SK-N-MC (cell line): ENCODE measurements at regions not wholly inside any gene's neighbourhood (a gene's known extent, or its start where the extent isn't known, plus 50 kb on each side); places are given as distances from the start of the nearest gene placed in this dataset.
"Not testable (repeated sequence)": the region's sequence is repeated elsewhere in the genome, so short reads cannot be mapped to it uniquely, and the experiment has no call there.

Source experiments
- DNase-seq: peaks from one replicate; pipeline ENCODE4 v3.0.0-alpha.2; 2011; ENCODE audit warnings: low read depth, low spot score
- H3K27ac ChIP-seq: fragments of 200-600 bp; sonication (generic); 2 replicates; pipeline ENCODE4 v1.5.1; 2016; ENCODE audit warnings: mixed run types
- H3K36me3 ChIP-seq: fragments of 200-600 bp; sonication (generic); 2 replicates; pipeline ENCODE4 v1.6.1; 2017; ENCODE audit warnings: antibody characterized with exemption, low read length, mixed read lengths; ENCODE audit not compliant: insufficient read depth
- H3K4me3 ChIP-seq: fragments of 200-600 bp; sonication (generic); 2 replicates; pipeline ENCODE4 v1.5.1; 2016
- H3K9ac ChIP-seq: fragments of 200-600 bp; sonication (generic); 2 replicates; pipeline ENCODE4 v1.8.0; 2017; ENCODE audit warnings: mixed run types, mixed read lengths; ENCODE audit not compliant: insufficient read length
- H3K9me3 ChIP-seq: fragments of 200-600 bp; sonication (generic); 2 replicates; pipeline ENCODE4 v1.6.1; 2017; ENCODE audit warnings: low read depth, mild to moderate bottlenecking, antibody characterized with exemption, low read length, moderate library complexity, mixed read lengths
- EZH2 ChIP-seq: fragments of 200-600 bp; sonication (generic); IDR thresholded peaks from one replicate; pipeline ENCODE4 v1.6.1; 2017; ENCODE audit warnings: antibody characterized with exemption
- FOXP2 ChIP-seq: optimal IDR thresholded peaks from 2 replicates; pipeline ENCODE3; 2011; ENCODE audit warnings: mild to moderate bottlenecking, moderate library complexity; ENCODE audit not compliant: insufficient read depth; ENCODE audit errors: extremely low read length, control extremely low read depth
- POLR2AphosphoS5 ChIP-seq: IDR thresholded peaks from 2 replicates; pipeline ENCODE4 v1.6.1; 2012; ENCODE audit warnings: mild to moderate bottlenecking, low read depth, low read length, borderline replicate concordance

DNA sequence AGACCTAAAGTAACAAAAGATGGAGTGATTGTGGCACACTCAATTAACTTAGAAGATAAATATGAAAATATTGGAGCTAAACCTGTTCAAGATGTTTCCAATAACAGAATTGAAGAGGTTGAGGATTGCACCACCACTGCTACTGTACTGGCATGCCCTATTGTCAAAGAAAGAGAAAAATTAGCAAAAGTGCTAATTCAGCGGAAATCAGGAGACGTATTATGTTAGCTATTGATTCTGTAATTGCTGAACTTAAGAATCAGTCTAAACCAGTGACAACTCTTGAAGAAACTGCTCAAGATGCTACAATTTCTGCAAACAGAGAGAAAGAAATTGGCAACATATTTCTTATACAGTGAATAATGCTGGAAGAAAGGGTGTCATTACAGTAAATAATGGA is 754.4 kb downstream of the CDH18 start:
- no peak for DNase-seq
- Histone ChIP-seq H3K9ac (no peak overlapping the region), H3K27ac (no peak overlapping the region), H3K4me3 (no peak overlapping the region), H3K9me3 (no peaks in the 10 kb centered on the region), H3K36me3 (no peaks in the 10 kb centered on the region)
- TF ChIP-seq EZH2 (no peak), FOXP2 (no peak), POLR2AphosphoS5 (no peak)

DNA sequence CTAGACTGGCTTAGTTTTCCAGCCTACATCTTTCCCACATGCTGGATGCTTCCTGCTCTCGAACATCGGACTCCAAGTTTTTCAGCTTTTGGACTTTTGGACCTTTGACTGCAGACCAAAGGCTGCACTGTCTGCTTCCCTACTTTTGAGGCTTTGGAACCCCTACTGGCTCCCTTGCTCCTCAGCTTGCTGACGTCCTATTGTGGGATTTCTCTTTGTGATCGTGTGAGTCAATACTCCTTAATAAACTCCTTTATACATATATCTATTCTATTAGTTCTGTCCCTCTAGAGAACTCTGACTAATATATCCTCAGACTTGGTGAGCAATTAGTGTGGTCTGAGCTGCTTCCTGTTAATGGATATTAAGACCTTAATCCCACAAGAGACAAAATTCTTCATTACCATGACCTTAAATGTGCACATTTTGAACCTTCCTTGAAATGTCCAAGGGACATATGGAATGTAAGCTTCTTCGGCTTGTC is 752.9 kb downstream of the CDH18 start:
- no peak for DNase-seq
- Histone ChIP-seq H3K36me3 (no peaks in the 10 kb centered on the region), H3K9me3 (no peaks in the 10 kb centered on the region), H3K9ac (no peak overlapping the region), H3K4me3 (no peak overlapping the region), H3K27ac (no peak overlapping the region)
- TF ChIP-seq FOXP2 (no peak), EZH2 (no peak), POLR2AphosphoS5 (no peak)

DNA sequence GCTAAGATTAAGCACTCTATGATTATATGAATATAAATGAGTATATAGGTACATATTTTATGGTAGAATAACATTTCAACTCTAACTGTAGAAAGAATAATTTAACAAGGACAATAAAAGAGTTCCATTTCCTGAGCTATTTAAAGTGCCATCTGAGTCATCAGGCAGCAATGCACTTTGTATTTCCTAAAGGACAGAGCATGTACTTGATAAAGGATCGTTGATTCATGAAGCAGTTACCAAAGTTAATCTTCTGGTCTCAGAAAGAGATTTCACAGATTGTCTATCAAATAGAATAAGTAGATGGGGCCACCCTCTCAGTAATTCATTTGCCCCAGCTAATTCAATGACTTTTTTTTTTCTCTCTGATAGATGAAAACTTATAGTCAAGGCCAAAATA is 747.8 kb downstream of the CDH18 start:
- Histone ChIP-seq H3K4me3 (peak overlapping the region; percentile 43), H3K36me3 (no peaks in the 10 kb centered on the region), H3K9ac (no peak overlapping the region), H3K27ac (peak overlapping the region; percentile 54), H3K9me3 (no peaks in the 10 kb centered on the region)
- TF ChIP-seq POLR2AphosphoS5 (no peak), EZH2 (no peak), FOXP2 (no peak)
- peak; percentile 50 for DNase-seq

- no peak for DNase-seq
- no peak overlapping the region for H3K4me3 ChIP-seq
- no peak overlapping the region for H3K9ac ChIP-seq
- TF ChIP-seq FOXP2 (no peak), EZH2 (no peak), POLR2AphosphoS5 (no peak)
- 0 out of 2 replicates have a peak overlapping the region, but pooled peaks have one; percentile 28 for H3K27ac ChIP-seq
- H3K36me3 ChIP-seq: no peaks in the 10 kb centered on the region
- H3K9me3 ChIP-seq: no peaks in the 10 kb centered on the region
Measured at GRCh38 chr5:19241690-19242089, 746.3 kb downstream of the CDH18 start.

DNA sequence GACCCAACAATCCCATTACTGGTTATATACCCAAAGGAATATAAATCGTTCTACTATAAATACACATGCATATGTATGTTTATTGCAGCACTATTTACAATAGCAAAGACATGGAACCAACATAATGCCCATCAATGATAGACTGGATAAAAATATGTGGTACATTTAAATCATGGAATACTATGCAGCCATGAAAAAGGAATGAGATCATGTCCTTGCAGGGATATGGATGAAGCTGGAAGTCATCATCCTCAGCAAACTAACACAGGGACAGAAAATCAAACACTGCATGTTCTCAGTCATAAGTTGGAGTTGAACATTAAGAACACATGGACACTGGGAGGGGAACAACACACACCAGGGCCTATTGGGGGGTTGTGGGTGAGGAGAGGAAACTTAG is 741.8 kb downstream of the CDH18 start:
- not testable (repeated sequence) for H3K36me3 ChIP-seq, H3K4me3 ChIP-seq, H3K27ac ChIP-seq, DNase-seq, H3K9me3 ChIP-seq, H3K9ac ChIP-seq

DNA sequence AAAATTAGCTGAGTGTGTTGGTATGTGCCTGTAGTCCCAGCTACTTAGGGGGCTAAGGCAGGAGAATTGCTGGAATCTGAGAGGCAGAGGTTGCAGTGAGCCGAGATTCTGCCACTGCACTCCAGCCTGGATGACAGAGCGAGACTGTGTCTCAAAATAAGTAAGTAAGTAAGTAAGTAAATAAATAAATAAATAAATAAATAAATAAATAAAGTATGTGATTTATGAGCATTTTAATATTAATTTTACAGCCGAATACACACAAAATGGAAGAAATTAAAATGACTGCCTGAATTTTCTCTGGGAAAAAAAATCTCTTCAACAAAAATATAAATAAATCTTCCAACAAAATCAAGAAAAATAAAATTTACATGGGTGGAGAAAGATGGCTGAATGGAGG is 740.7 kb downstream of the CDH18 start:
- Histone ChIP-seq H3K4me3 (no peak overlapping the region), H3K9me3 (no peaks in the 10 kb centered on the region), H3K9ac (no peak overlapping the region), H3K27ac (no peak overlapping the region), H3K36me3 (no peaks in the 10 kb centered on the region)
- TF ChIP-seq POLR2AphosphoS5: no peak
- TF ChIP-seq FOXP2: no peak
- TF ChIP-seq EZH2: no peak
- no peak for DNase-seq

- DNase-seq: no peak
- Histone ChIP-seq H3K9ac (no peak overlapping the region), H3K27ac (no peak overlapping the region), H3K4me3 (no peak overlapping the region), H3K36me3 (no peaks in the 10 kb centered on the region), H3K9me3 (no peaks in the 10 kb centered on the region)
- TF ChIP-seq POLR2AphosphoS5: no peak
- no peak for TF ChIP-seq FOXP2
- no peak for TF ChIP-seq EZH2
Measured at GRCh38 chr5:19256036-19256435, 732.0 kb downstream of the CDH18 start.

- H3K4me3 ChIP-seq: no peak overlapping the region
- no peak for DNase-seq
- H3K9me3 ChIP-seq: no peaks in the 10 kb centered on the region
- no peak overlapping the region for H3K9ac ChIP-seq
- no peak for TF ChIP-seq POLR2AphosphoS5
- TF ChIP-seq FOXP2: no peak
- no peak for TF ChIP-seq EZH2
- H3K27ac ChIP-seq: no peak overlapping the region
- H3K36me3 ChIP-seq: no peaks in the 10 kb centered on the region
Measured at GRCh38 chr5:19258686-19259085, 729.3 kb downstream of the CDH18 start.

- TF ChIP-seq POLR2AphosphoS5 (no peak), EZH2 (no peak), FOXP2 (no peak)
- Histone ChIP-seq H3K27ac (no peak overlapping the region), H3K4me3 (no peak overlapping the region), H3K36me3 (no peaks in the 10 kb centered on the region), H3K9ac (no peak overlapping the region), H3K9me3 (no peaks in the 10 kb centered on the region)
- no peak for DNase-seq
Measured at GRCh38 chr5:19261879-19262278, 726.1 kb downstream of the CDH18 start.
